ENCODE measurements at regions not wholly inside any gene's neighbourhood (a gene's known extent, or its start where the extent isn't known, plus 50 kb on each side); places are given as distances from the start of the nearest gene placed in this dataset.

- DNase-seq = no peak
Measured at GRCh38 chr12:63224396-63224795, 73.4 kb upstream of the AVPR1A start.

- no peak for DNase-seq
Measured at GRCh38 chr12:63223128-63223527, 72.1 kb upstream of the AVPR1A start.

GRCh38 chr12:63222582-63222981, 71.6 kb upstream of the AVPR1A start:
- DNase-seq = no peak

GRCh38 chr12:63220921-63221320, 69.9 kb upstream of the AVPR1A start:
- no peak for DNase-seq

- no peak for DNase-seq
Measured at GRCh38 chr12:63212316-63212715, 61.3 kb upstream of the AVPR1A start.

- no peak for DNase-seq
Measured at GRCh38 chr12:63208956-63209355, 58.0 kb upstream of the AVPR1A start.

- DNase-seq = no peak
Measured at GRCh38 chr12:63206909-63207308, 55.9 kb upstream of the AVPR1A start.

- no peak for DNase-seq
Measured at GRCh38 chr12:63206494-63206893, 55.5 kb upstream of the AVPR1A start.
